ENCODE measurements at regions not wholly inside any gene's neighbourhood (a gene's known extent, or its start where the extent isn't known, plus 50 kb on each side); places are given as distances from the start of the nearest gene placed in this dataset.

DNA sequence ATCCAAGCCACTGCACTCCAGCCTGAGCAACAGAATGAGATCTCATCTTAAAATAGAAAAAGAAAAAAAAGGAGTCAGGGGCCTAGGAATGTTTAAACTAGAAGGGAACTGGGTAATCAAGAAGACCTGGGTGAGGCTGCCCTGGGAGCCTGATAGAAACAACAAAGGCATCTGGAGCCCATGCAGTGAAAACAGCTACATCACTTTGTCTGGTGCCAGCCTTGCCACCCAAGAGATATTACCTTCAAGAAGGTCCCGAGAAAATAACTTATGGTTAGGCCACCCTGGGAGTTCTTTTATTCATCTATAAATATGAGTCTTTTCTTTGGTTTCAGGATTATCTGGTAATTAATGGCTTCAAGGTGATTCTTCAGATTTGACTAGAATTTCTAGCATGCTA, 412.1 kb downstream of the METTL15 start:
- POLR2A ChIA-PET: no interaction called here
- CTCF ChIA-PET: no interaction called here

DNA sequence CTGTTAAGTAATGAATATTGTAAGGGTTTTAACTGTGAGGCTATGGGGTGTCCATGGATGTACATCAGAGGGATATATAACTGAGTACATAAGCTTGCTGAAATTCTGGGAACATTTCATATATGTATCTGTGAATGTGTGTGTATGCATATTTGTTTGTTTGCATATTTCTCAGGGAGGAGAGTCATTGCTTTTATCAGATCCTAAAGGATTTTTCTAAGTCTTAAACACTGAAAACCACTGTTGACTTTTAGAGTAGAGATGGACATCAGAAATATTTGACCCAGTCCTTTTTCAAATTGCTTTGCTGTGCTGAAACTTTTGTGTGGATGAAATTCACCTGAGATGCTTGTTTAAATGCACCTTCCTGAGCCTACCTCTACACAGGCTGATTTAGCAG, 410.6 kb downstream of the METTL15 start:
- no peak for DNase-seq (ENCODE audit: low read depth)
- TF ChIP-seq, protein P1, sequence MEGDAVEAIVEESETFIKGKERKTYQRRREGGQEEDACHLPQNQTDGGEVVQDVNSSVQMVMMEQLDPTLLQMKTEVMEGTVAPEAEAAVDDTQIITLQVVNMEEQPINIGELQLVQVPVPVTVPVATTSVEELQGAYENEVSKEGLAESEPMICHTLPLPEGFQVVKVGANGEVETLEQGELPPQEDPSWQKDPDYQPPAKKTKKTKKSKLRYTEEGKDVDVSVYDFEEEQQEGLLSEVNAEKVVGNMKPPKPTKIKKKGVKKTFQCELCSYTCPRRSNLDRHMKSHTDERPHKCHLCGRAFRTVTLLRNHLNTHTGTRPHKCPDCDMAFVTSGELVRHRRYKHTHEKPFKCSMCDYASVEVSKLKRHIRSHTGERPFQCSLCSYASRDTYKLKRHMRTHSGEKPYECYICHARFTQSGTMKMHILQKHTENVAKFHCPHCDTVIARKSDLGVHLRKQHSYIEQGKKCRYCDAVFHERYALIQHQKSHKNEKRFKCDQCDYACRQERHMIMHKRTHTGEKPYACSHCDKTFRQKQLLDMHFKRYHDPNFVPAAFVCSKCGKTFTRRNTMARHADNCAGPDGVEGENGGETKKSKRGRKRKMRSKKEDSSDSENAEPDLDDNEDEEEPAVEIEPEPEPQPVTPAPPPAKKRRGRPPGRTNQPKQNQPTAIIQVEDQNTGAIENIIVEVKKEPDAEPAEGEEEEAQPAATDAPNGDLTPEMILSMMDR (IDR thresholded peaks at IDR 0.05; ENCODE audit: insufficient read depth, low read depth, low read length): no peak
- H3K4me3 ChIP-seq (ENCODE audit: low read depth, low read length): no peak overlapping the region
- POLR2A ChIA-PET: no interaction called here
- CTCF ChIA-PET: no interaction called here
- no peaks in the 10 kb centered on the region for H3K36me3 ChIP-seq (ENCODE audit: control insufficient read depth, insufficient read depth, low read length)
- no peaks in the 10 kb centered on the region for H3K27me3 ChIP-seq (ENCODE audit: control insufficient read depth, insufficient read depth, low read length)

More for the DNA sequence above, 412.1 kb downstream of the METTL15 start:
- Histone ChIP-seq H3K4me3 (ENCODE audit: low read depth, low read length) (no peak overlapping the region), H3K27me3 (ENCODE audit: control insufficient read depth, insufficient read depth, low read length) (no peaks in the 10 kb centered on the region), H3K36me3 (ENCODE audit: control insufficient read depth, insufficient read depth, low read length) (no peaks in the 10 kb centered on the region)
- TF ChIP-seq, protein P1 (IDR thresholded peaks at IDR 0.05; ENCODE audit: insufficient read depth, low read depth, low read length): no peak
- no peak for DNase-seq (ENCODE audit: low read depth)

DNA sequence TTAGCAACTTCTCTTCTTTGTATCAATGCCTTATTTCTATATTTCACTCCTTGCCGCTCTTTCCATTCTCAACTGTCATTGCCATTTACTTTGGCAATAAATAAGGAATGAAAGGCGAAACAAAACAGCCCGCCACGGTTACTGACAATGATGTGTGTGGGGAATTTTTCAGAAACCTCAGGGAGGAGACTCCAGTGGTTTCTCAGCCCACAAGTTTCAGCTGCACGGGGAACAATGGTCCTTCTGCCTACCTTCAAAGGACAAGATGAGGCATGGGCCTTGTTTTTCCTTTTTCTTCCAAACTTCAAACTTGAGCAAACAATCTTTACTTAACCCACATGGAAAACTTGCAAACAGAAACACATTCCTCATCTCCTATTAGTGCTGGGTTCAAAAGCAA, 409.4 kb downstream of the METTL15 start:
- CTCF ChIA-PET: interaction anchor here (1.4 kb wide), 1 partner anchor 13 kb away, joined by 3 read pairs; no protein-coding TSS in a partner anchor
- POLR2A ChIA-PET: no interaction called here
- DNase-seq (ENCODE audit: low read depth): no peak
- H3K36me3 ChIP-seq (ENCODE audit: control insufficient read depth, insufficient read depth, low read length): no peaks in the 10 kb centered on the region
- no peaks in the 10 kb centered on the region for H3K27me3 ChIP-seq (ENCODE audit: control insufficient read depth, insufficient read depth, low read length)
- TF ChIP-seq, protein P1 (IDR thresholded peaks at IDR 0.05; ENCODE audit: insufficient read depth, low read depth, low read length): no peak
- H3K4me3 ChIP-seq (ENCODE audit: low read depth, low read length): no peak overlapping the region

DNA sequence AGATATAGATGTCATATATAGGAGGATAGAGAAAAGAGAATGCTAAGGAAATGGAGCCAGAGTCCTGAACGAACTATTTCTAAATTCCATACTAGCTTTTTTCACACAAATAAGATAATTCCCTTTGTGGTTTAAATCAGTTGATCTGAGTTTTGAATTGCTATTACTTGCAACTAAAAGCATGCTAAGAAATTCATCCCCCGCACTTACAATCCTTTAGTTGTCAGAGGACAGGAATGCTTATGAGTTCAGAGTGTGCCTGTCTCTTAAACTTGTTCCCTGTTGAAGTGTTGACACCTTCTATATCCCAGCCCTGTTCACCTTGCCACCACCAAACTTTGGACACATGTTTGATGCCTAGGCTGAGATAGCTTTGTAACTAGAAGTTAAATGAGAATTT, 406.2 kb downstream of the METTL15 start:
- no peaks in the 10 kb centered on the region for H3K27me3 ChIP-seq (ENCODE audit: control insufficient read depth, insufficient read depth, low read length)
- CTCF ChIA-PET: no interaction called here
- H3K36me3 ChIP-seq (ENCODE audit: control insufficient read depth, insufficient read depth, low read length): no peaks in the 10 kb centered on the region
- POLR2A ChIA-PET: no interaction called here
- no peak for DNase-seq (ENCODE audit: low read depth)
- TF ChIP-seq, protein P1 (IDR thresholded peaks at IDR 0.05; ENCODE audit: insufficient read depth, low read depth, low read length): no peak
- no peak overlapping the region for H3K4me3 ChIP-seq (ENCODE audit: low read depth, low read length)

DNA sequence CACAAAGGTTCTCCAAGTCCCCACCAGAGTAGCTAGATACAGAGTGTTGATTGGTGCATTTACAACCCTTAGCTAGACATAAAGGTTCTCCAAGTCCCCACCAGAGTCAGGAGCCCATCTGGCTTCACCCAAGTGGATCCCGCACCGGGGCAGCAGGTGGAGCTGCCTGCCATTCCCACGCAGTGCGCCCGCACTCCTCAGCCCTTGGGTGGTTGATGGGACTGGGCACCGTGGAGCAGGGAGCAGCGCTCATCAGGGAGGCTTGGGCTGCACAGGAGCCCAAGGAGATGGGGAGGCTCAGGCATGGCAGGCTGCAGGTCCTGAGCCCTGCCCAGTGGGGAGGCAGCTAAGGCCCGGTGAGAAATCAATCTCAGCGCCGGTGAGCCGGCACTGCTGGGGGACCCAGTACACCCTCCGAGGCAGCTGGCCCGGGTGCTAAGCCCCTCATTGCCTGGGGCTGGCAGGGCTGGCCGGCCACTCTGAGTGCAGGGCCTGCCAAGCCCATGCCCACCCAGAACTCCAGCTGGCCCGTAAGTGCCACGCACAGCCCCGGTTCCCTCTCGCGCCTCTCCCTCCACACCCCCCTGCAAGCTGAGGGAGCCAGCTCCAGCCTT, 404.1 kb downstream of the METTL15 start:
- H3K36me3 ChIP-seq (ENCODE audit: control insufficient read depth, insufficient read depth, low read length): no peaks in the 10 kb centered on the region
- H3K27me3 ChIP-seq (ENCODE audit: control insufficient read depth, insufficient read depth, low read length): no peaks in the 10 kb centered on the region
- ChIA-PET CTCF (no interaction called here), POLR2A (no interaction called here)
- DNase-seq (ENCODE audit: low read depth): no peak
- H3K4me3 ChIP-seq (ENCODE audit: low read depth, low read length): no peak overlapping the region
- TF ChIP-seq, protein P1 (IDR thresholded peaks at IDR 0.05; ENCODE audit: insufficient read depth, low read depth, low read length): no peak
